GM18511 (cell line): ENCODE measurements at regions not wholly inside any gene's neighbourhood (a gene's known extent, or its start where the extent isn't known, plus 50 kb on each side); places are given as distances from the start of the nearest gene placed in this dataset.
"Not testable (repeated sequence)": the region's sequence is repeated elsewhere in the genome, so short reads cannot be mapped to it uniquely, and the experiment has no call there.

ENCODE experiments used
- ATAC-seq: cut with Tn5 transposase; IDR thresholded peaks from one replicate; pipeline ENCODE4 v1.9.1; 2021; ENCODE audit warnings: mild to moderate bottlenecking, moderate library complexity; ENCODE audit not compliant: unreplicated experiment

DNA sequence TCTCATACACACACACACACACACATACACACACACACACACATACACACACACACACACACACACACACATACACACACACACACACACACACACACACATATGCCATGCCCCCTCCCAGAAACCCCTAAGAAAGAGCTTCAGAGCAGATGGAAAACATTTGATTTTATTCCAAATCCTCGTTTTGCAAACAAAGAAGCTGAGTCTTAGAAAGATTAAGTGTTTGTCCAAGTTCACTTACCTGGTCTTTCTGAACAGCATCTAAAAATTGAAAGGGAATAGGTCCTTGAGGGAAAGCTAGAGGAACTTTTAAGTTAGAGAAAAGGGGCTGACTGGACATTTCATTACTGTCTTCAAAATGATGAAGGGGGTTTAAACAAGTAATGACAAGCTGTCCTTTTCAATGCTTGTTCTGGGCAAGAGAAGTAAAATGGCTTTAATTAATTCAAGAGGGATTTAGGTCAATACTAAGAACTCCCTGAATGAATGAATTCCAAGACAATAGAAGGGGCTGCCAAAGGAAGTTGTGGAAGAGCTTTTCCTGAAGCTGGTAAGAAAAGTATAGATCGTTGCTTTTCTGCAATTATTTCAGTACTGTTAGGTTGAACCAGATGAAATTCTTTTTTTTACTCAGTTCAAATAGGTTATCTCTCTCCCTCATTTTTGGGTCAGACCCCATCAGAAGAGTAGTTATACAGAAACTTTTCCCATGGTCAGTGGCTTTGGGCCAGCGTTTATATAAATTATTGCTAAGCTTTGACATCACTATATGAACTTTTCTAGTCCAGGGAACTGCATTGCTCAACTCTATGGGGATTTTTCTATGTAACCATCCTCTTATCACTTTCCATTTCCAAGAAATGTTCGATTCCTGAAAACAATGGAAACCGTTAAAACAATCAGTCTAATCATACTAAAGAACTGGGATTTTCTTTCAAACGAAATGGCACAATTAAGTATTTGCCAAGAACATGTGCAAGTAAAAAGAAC, 261.4 kb downstream of the MTERF1 start:
- ATAC-seq = no peak

GRCh38 chr7:91620827-91621226, 259.7 kb downstream of the MTERF1 start:
- no peak for ATAC-seq

- ATAC-seq = not testable (repeated sequence)
Observed at GRCh38 chr7:91627324-91627723, 253.2 kb downstream of the MTERF1 start.

- no peak for ATAC-seq
Observed at GRCh38 chr7:91628742-91629141, 251.8 kb downstream of the MTERF1 start.

DNA sequence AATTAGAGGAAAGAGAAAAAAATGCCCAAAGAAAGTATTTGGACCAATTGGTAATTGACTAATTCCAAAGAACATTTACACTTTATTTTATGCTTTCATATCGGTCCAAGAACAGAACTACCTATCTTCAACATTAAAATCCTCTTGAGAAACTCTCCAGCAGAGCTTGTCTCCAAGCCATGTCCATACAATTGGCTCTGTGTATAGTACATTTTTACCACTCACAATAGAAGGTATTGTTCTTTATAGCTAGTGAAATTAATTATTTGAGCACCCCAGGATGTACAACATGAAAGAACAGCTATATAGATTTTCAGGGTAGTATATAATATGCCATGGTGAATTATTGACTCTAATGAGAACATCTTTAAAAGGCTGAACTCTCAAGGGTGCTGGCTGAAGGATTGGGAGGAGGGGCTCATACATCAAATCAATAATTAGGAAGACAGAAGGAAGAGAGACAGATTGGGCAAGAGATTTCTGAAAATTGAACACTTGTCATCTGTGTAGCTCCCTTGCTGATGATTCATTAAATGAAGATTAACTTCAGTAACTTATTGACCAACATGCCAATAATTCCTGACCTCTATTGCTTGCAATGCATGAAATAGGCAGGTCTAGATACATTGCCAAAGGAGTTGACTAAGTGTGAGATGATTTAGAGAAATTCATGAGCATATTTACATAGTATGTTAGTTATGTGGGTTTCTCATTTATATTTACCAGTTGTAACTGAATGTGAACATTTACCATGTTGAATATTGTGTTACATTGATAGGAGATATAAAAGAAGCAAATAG, 249.7 kb downstream of the MTERF1 start:
- ATAC-seq = no peak

- ATAC-seq = no peak
Observed at GRCh38 chr7:91632234-91632940, 248.1 kb downstream of the MTERF1 start.

DNA sequence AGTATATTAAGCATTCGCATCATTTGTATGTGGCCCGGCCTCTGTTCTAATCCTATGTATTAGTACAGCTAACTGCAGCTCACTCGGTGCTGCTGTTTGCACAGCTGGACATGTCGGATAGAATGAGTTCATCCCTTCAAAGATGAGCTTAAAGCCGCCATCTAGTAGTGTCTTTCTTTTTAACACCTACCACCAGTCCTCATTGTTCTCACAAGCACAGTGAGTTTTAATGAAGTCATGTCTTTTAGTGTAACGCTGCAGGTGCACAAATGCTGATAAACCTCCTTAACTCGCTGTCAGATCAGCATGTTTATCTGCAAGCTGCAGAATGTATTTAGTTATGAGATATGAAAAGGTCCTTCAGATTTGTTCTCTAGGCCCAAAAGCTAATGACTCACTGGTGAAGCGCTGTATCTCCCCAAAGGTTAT, 247.5 kb downstream of the MTERF1 start:
- ATAC-seq = no peak

- ATAC-seq = no peak
Observed at GRCh38 chr7:91634485-91635177, 245.9 kb downstream of the MTERF1 start.

- peak; percentile 77 for ATAC-seq
Observed at GRCh38 chr7:91636129-91636724, 244.3 kb downstream of the MTERF1 start.

- no peak for ATAC-seq
Observed at GRCh38 chr7:91636728-91637127, 243.8 kb downstream of the MTERF1 start.

DNA sequence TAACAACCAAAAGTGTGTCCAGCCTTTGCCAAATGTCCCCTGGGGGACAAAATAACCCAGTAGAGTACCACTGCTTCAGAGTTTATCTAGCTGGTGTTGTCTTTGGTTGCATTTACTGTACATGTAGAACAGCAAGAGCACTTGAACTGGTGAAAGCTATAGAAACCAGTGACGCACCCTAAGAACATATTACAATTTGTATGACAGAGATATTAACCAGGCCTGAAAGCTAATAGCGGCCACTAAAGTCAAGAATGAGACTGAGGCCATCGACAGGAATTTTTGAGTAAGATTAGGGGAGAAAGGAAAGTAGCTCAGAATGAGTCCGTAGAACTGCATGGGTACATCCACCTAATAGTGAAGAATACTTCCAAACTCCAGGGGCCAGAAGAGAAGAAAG, 236.2 kb downstream of the MTERF1 start:
- ATAC-seq = no peak

GRCh38 chr7:91645542-91645941, 235.0 kb downstream of the MTERF1 start:
- no peak for ATAC-seq

GRCh38 chr7:91651986-91652385, 228.5 kb downstream of the MTERF1 start:
- ATAC-seq = no peak

DNA sequence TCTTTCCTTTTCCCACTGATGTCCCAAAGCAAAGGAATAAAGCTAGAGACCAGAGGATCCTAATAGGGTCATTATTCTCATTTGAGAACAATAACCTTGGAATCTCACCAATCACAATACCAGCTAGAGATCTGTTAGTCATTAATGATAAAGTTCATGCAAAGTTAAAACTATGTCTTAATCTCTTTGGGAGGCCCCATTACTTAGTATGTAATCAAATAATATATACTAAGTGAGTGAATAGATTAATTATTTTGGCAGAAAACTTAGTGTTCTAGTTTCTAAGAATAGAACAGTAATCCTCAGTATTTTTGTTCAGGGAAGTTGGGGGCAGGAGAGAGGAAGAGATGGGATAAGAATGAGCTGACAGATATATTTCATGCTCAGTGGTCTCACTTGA, 227.2 kb downstream of the MTERF1 start:
- no peak for ATAC-seq

DNA sequence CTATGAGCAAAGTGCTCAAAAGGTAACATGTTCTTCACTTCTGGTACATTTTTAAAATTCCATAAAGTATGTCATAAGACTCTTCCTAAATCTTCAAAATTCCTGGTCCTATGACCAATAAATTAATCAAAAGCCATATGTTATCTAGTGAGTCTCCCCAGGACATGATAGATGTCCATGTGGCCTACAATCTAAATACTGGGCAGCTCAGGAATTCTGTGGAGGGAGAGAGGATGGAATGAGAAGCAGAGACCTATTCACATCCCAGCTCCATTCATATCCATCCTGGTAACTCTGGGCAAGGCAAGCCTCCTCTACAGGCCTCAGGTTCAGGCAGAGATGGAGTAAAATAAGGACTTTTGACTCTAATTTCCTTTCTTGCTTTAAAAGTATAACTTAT, 224.8 kb downstream of the MTERF1 start:
- ATAC-seq = no peak

DNA sequence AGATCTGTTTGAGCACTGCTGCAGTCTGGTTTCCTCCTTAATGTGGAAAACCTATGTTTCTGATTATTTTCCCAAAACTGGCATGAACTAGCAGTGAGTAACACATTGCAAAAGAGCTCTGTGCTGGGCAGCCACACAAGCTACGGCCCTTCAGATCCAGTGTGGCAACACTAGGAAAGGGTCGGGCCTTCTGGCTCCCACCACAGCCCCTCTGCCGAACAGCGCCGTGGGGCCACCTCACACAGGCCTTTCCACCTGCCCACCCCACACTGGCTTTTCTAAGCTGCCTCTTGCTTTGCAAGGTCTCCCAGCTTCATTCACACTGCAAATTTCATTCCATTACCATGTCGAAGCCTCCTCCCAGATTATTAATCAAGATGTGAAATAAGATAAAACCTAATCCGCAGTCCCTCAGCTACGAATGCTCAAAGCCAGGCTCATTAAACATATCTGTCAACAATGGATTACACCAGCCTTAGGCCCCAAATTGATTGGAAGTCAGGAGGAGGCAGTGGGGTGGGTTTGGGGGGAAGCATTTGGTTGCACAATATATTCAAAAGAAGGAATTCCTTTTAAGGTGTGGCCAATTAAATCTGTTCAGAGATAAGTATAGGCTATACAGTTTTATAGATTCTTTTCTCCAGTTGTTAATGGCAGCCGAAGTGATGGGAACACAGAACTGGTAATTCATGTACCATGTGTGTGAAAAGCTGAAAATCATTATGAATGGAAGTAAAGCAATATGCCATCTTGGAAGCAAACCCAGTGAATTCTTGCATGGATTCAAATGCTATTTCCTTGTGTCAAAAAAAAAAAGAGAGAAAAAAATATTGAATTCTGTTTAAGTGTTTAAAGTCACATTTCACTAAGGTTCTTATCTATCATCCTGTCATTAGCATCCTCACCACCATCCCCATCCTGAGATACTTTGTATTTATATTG, 223.7 kb downstream of the MTERF1 start:
- no peak for ATAC-seq

DNA sequence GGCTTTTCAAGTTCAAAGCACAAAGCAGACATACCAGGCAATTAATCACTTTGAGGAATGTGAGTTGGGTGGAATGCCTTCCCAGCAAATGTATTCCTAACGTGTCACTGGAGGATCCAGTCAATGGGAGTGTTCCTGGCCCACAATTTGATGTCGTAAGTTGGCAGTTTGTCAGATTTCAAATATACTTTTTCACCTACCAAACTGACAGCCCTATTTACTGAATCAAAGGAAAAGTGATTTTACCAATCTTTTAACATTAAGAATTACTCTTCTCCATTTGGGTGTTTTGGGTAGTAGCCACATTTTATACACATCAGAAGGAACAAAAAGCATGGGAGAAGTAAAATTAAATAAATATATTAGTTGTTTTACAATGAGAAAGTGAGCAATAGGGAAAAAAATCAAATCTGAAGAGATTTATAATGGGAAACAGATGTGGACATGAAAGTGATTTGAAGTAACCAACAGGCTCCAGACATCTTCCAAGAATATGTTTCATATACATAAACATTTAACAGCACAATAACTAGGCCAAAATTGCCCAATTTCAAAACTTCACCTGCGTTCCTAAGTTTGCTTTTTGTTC, 222.9 kb downstream of the MTERF1 start:
- ATAC-seq = no peak

GRCh38 chr7:91659096-91659495, 221.4 kb downstream of the MTERF1 start:
- ATAC-seq = no peak
